Neural progenitor cell (in vitro differentiated cells): ENCODE measurements at regions not wholly inside any gene's neighbourhood (a gene's known extent, or its start where the extent isn't known, plus 50 kb on each side); places are given as distances from the start of the nearest gene placed in this dataset.

ENCODE experiments used
- DNase-seq: peaks from one replicate; pipeline ENCODE4 v3.0.0-alpha.2; 2016; ENCODE audit warnings: low spot score
- H2AFZ ChIP-seq: fragments of 200-600 bp; sonication (generic); replicated peaks from 2 replicates; pipeline ENCODE4 v1.6.1; 2016; ENCODE audit warnings: antibody characterized with exemption
- H3F3A ChIP-seq: fragments of 200-600 bp; sonication (generic); 2 replicates; pipeline ENCODE4 v1.6.1; 2016; ENCODE audit warnings: antibody characterized with exemption, low read depth
- H3K27ac ChIP-seq: fragments of 200-600 bp; sonication (generic); 2 replicates; pipeline ENCODE4 v1.5.1; 2016; ENCODE audit warnings: mild to moderate bottlenecking
- H3K27me3 ChIP-seq: fragments of 200-600 bp; sonication (generic); 2 replicates; pipeline ENCODE4 v1.6.1; 2016; ENCODE audit warnings: mild to moderate bottlenecking, moderate library complexity
- H3K36me3 ChIP-seq: fragments of 200-600 bp; sonication (generic); 2 replicates; pipeline ENCODE4 v1.5.1; 2016
- H3K4me1 ChIP-seq: fragments of 200-600 bp; sonication (generic); 2 replicates; pipeline ENCODE4 v1.6.1; 2016; ENCODE audit warnings: mixed run types
- H3K4me2 ChIP-seq: fragments of 200-600 bp; sonication (generic); 2 replicates; pipeline ENCODE4 v1.6.1; 2016
- H3K4me3 ChIP-seq: fragments of 200-600 bp; sonication (generic); 2 replicates; pipeline ENCODE4 v1.5.1; 2016
- H3K79me2 ChIP-seq: fragments of 200-600 bp; sonication (generic); 2 replicates; pipeline ENCODE4 v1.6.1; 2016; ENCODE audit warnings: low read depth
- H3K9ac ChIP-seq: fragments of 200-600 bp; sonication (generic); 2 replicates; pipeline ENCODE4 v1.6.1; 2016
- H3K9me3 ChIP-seq: fragments of 200-600 bp; sonication (generic); 2 replicates; pipeline ENCODE4 v1.5.1; 2016; ENCODE audit warnings: low read depth
- H4K20me1 ChIP-seq: fragments of 200-600 bp; sonication (generic); 2 replicates; pipeline ENCODE4 v1.6.1; 2016; ENCODE audit warnings: low read depth
- H3K27ac Mint-ChIP-seq: 3 replicates; pipeline ENCODE4 v1.8.0; 2021; ENCODE audit warnings: mixed read lengths
- H3K27me3 Mint-ChIP-seq: 2 replicates; pipeline ENCODE4 v1.8.0; 2022; ENCODE audit warnings: low read depth, mild to moderate bottlenecking, inconsistent platforms, moderate library complexity, mixed read lengths; ENCODE audit not compliant: insufficient read depth
- H3K36me3 Mint-ChIP-seq: 3 replicates; pipeline ENCODE4 v1.8.0; 2021; ENCODE audit warnings: mixed read lengths
- H3K4me1 Mint-ChIP-seq: 3 replicates; pipeline ENCODE4 v1.8.0; 2021; ENCODE audit warnings: mixed read lengths
- H3K4me3 Mint-ChIP-seq: 3 replicates; pipeline ENCODE4 v1.8.0; 2021; ENCODE audit warnings: mild to moderate bottlenecking, moderate library complexity, mixed read lengths
- H3K9me3 Mint-ChIP-seq: 3 replicates; pipeline ENCODE4 v1.8.0; 2020; ENCODE audit warnings: mixed read lengths
- EZH2 ChIP-seq: fragments of 200-600 bp; sonication (generic); IDR thresholded peaks from 2 replicates; pipeline ENCODE4 v1.6.1; 2017; ENCODE audit warnings: antibody characterized with exemption, mild to moderate bottlenecking, moderate library complexity
- EZH2phosphoT487 ChIP-seq: fragments of 200-600 bp; sonication (generic); IDR thresholded peaks from 2 replicates; pipeline ENCODE4 v1.6.1; 2017; ENCODE audit warnings: antibody characterized with exemption
- TF ChIP-seq, protein P1 (sequence below): fragments of 200-600 bp; sonication (generic); IDR thresholded peaks from 2 replicates; pipeline ENCODE4 v1.5.1; 2017; ENCODE audit warnings: antibody characterized with exemption, mild to moderate bottlenecking

DNA sequence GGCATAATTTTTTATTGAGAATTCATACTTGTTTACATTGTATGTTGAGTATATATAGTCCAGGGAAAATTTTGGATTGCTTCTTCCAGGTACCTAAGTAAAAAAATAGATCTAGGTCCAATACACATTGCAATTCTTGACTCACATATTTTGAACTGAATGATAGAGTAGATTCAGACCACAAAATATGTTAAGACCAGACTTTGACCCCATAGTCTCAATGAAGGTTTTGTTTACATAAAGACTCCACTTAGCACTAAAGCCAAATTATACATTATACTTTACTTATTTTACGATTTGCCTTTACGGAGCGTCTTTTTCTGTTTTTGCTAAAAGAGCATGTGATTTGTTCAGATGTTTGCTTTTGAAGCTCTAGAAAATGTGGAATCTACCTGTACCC is 144.1 kb upstream of the PTCHD4 start:
- H3K27me3 ChIP-seq, result no peaks in the 10 kb centered on the region
- Mint-ChIP-seq H3K4me3 (no peak overlapping the region), H3K4me1 (no peaks in the 10 kb centered on the region), H3K27ac (no peak overlapping the region), H3K36me3 (no peaks in the 10 kb centered on the region), H3K9me3 (no peaks in the 10 kb centered on the region), H3K27me3 (no peaks in the 10 kb centered on the region)
- no peaks in the 10 kb centered on the region for H3K36me3 ChIP-seq
- no peak overlapping the region for H3K4me3 ChIP-seq
- H3F3A ChIP-seq, result no peaks in the 10 kb centered on the region
- no peak for DNase-seq
- H3K4me1 ChIP-seq, result no peaks in the 10 kb centered on the region
- H3K4me2 ChIP-seq, result no peak overlapping the region
- H3K9me3 ChIP-seq, result no peaks in the 10 kb centered on the region
- no peak overlapping the region for H3K9ac ChIP-seq
- H4K20me1 ChIP-seq, result no peaks in the 10 kb centered on the region
- no peak overlapping the region for H2AFZ ChIP-seq
- H3K27ac ChIP-seq, result no peak overlapping the region
- TF ChIP-seq, protein P1, sequence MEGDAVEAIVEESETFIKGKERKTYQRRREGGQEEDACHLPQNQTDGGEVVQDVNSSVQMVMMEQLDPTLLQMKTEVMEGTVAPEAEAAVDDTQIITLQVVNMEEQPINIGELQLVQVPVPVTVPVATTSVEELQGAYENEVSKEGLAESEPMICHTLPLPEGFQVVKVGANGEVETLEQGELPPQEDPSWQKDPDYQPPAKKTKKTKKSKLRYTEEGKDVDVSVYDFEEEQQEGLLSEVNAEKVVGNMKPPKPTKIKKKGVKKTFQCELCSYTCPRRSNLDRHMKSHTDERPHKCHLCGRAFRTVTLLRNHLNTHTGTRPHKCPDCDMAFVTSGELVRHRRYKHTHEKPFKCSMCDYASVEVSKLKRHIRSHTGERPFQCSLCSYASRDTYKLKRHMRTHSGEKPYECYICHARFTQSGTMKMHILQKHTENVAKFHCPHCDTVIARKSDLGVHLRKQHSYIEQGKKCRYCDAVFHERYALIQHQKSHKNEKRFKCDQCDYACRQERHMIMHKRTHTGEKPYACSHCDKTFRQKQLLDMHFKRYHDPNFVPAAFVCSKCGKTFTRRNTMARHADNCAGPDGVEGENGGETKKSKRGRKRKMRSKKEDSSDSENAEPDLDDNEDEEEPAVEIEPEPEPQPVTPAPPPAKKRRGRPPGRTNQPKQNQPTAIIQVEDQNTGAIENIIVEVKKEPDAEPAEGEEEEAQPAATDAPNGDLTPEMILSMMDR, result no peak
- no peak for TF ChIP-seq EZH2phosphoT487
- TF ChIP-seq EZH2, result no peak
- no peaks in the 10 kb centered on the region for H3K79me2 ChIP-seq

GRCh38 chr6:48249071-48249470 is 138.1 kb upstream of the PTCHD4 start:
- H3K4me1 ChIP-seq, result no peaks in the 10 kb centered on the region
- H3F3A ChIP-seq, result no peaks in the 10 kb centered on the region
- H3K4me2 ChIP-seq, result no peak overlapping the region
- Mint-ChIP-seq H3K27ac (no peak overlapping the region), H3K9me3 (no peaks in the 10 kb centered on the region), H3K4me1 (no peaks in the 10 kb centered on the region), H3K36me3 (no peaks in the 10 kb centered on the region), H3K4me3 (no peak overlapping the region), H3K27me3 (no peaks in the 10 kb centered on the region)
- no peak overlapping the region for H3K9ac ChIP-seq
- no peak overlapping the region for H3K4me3 ChIP-seq
- no peaks in the 10 kb centered on the region for H3K27me3 ChIP-seq
- DNase-seq, result no peak
- TF ChIP-seq, protein P1, result no peak
- TF ChIP-seq EZH2phosphoT487 (no peak), EZH2 (no peak)
- no peak overlapping the region for H3K27ac ChIP-seq
- H3K9me3 ChIP-seq, result no peaks in the 10 kb centered on the region
- no peaks in the 10 kb centered on the region for H3K36me3 ChIP-seq
- H3K79me2 ChIP-seq, result no peaks in the 10 kb centered on the region
- H4K20me1 ChIP-seq, result no peaks in the 10 kb centered on the region
- H2AFZ ChIP-seq, result no peak overlapping the region

GRCh38 chr6:48243071-48243470 is 132.1 kb upstream of the PTCHD4 start:
- Mint-ChIP-seq H3K36me3 (no peaks in the 10 kb centered on the region), H3K9me3 (no peaks in the 10 kb centered on the region), H3K4me3 (no peak overlapping the region), H3K4me1 (no peaks in the 10 kb centered on the region), H3K27ac (no peak overlapping the region), H3K27me3 (no peaks in the 10 kb centered on the region)
- Histone ChIP-seq H4K20me1 (no peaks in the 10 kb centered on the region), H2AFZ (no peak overlapping the region), H3K27me3 (no peaks in the 10 kb centered on the region), H3K9ac (no peak overlapping the region), H3F3A (no peaks in the 10 kb centered on the region), H3K79me2 (no peaks in the 10 kb centered on the region), H3K9me3 (no peaks in the 10 kb centered on the region), H3K4me1 (no peaks in the 10 kb centered on the region), H3K36me3 (no peaks in the 10 kb centered on the region), H3K4me2 (no peak overlapping the region), H3K4me3 (no peak overlapping the region), H3K27ac (no peak overlapping the region)
- no peak for DNase-seq
- TF ChIP-seq, protein P1, result no peak
- no peak for TF ChIP-seq EZH2
- TF ChIP-seq EZH2phosphoT487, result no peak

- no peaks in the 10 kb centered on the region for H3K36me3 Mint-ChIP-seq
- H3K27ac Mint-ChIP-seq, result no peak overlapping the region
- Histone ChIP-seq H3K9me3 (no peaks in the 10 kb centered on the region), H3K27ac (no peak overlapping the region), H3K9ac (no peak overlapping the region), H3K36me3 (no peaks in the 10 kb centered on the region), H3K79me2 (no peaks in the 10 kb centered on the region), H3K4me2 (no peak overlapping the region), H3K27me3 (no peaks in the 10 kb centered on the region), H3K4me1 (no peaks in the 10 kb centered on the region), H2AFZ (no peak overlapping the region), H3K4me3 (no peak overlapping the region), H3F3A (no peaks in the 10 kb centered on the region), H4K20me1 (no peaks in the 10 kb centered on the region)
- peaks cover 25% of the 10 kb centered on the region for H3K9me3 Mint-ChIP-seq
- no peak overlapping the region for H3K4me3 Mint-ChIP-seq
- H3K27me3 Mint-ChIP-seq, result no peaks in the 10 kb centered on the region
- DNase-seq, result no peak
- TF ChIP-seq, protein P1, result no peak
- TF ChIP-seq EZH2phosphoT487, result no peak
- TF ChIP-seq EZH2, result no peak
- H3K4me1 Mint-ChIP-seq, result no peaks in the 10 kb centered on the region
These were observed 129.3 kb upstream of the PTCHD4 start for GRCh38 chr6:48240287-48240686.
